ENCODE measurements at regions not wholly inside any gene's neighbourhood (a gene's known extent, or its start where the extent isn't known, plus 50 kb on each side); places are given as distances from the start of the nearest gene placed in this dataset.

DNA sequence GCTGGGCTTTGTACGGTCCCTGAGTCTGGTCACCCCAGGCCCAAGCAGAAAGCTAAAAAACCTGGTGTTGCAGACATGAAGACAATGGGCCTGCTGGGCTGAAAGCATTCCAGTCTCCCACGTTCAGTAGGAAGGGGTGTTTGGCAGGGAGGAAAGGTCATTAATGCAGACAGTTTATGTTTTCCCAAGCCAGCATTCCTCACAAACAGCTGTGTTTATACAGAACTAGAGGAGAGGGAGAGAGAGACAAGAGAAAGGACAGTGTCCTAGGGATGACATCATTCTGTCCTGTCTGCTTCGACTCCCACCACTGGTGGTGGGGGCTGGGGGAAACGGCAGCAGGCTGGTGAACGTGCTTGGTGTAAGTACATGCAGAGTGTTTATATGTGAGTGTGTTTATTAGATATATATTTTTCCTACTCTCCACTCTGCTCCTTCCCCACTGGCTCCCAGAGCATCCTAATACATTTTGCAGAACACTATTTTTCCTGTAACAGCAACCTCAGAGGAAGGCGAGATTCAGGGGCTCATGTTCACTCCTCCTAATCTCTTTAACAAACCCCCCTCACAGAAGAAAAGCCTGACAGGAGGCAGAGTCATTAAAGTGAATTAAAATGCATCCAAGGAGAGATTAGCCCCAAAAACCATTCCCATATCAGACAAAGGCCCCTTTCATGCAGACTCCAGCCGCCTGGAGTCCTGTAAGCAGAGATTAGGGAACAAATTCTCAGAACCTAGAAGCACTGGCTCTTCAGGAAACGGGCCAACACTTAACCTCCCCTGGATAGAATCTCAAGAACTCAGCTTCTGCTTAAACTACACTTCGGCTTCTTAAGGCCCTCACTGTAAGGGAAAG is 380.4 kb downstream of the TNS1 start:
- Histone ChIP-seq H4K20me1 (ENCODE audit: low read depth, low read length) (no peaks in the 10 kb centered on the region), H3K36me3 (ENCODE audit: low read length) (no peaks in the 10 kb centered on the region), H3K9me3 (ENCODE audit: insufficient read depth, low read length) (no peaks in the 10 kb centered on the region), H3K4me3 (ENCODE audit: insufficient read depth, low read length, poor library complexity, severe bottlenecking) (no peak overlapping the region), H3K9me2 (replicated peaks; ENCODE audit: insufficient read depth, low read length) (no peaks in the 10 kb centered on the region), H3F3A (ENCODE audit: insufficient read depth) (no peaks in the 10 kb centered on the region), H3K4me2 (ENCODE audit: low read depth, low read length, poor library complexity, severe bottlenecking) (no peak overlapping the region), H3K27ac (ENCODE audit: low read depth, low read length) (no peak overlapping the region), H2AFZ (ENCODE audit: low read depth, low read length, severe bottlenecking) (no peak overlapping the region), H3K9ac (ENCODE audit: low read length) (no peak overlapping the region), H3K27me3 (ENCODE audit: low read length) (no peaks in the 10 kb centered on the region), H3K79me2 (ENCODE audit: insufficient read depth, low read length) (no peaks in the 10 kb centered on the region)
- TF ChIP-seq, protein P1, sequence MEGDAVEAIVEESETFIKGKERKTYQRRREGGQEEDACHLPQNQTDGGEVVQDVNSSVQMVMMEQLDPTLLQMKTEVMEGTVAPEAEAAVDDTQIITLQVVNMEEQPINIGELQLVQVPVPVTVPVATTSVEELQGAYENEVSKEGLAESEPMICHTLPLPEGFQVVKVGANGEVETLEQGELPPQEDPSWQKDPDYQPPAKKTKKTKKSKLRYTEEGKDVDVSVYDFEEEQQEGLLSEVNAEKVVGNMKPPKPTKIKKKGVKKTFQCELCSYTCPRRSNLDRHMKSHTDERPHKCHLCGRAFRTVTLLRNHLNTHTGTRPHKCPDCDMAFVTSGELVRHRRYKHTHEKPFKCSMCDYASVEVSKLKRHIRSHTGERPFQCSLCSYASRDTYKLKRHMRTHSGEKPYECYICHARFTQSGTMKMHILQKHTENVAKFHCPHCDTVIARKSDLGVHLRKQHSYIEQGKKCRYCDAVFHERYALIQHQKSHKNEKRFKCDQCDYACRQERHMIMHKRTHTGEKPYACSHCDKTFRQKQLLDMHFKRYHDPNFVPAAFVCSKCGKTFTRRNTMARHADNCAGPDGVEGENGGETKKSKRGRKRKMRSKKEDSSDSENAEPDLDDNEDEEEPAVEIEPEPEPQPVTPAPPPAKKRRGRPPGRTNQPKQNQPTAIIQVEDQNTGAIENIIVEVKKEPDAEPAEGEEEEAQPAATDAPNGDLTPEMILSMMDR (IDR thresholded peaks at IDR 0.05; ENCODE audit: insufficient read depth, low read length, poor library complexity, severe bottlenecking): no peak

DNA sequence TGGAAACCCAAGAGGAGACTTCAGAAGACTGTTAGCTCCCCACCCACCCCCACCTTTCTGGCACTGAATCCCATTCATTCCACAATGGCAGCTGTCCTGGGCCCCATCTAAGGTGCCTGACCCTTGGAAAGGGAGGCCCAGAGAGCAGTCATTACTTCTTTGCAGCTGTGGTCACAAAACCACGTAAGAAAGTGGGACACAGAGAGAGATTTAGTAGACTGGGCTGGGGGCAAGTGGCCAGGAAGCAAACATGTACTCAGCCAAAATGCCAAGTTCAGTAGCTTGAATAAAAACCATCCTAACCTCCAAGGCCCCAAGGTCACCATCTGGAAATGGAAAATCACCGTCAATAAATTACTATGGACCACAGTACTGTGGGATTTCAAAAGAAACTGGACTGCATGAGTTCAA is 381.4 kb downstream of the TNS1 start:
- Histone ChIP-seq H3K79me2 (ENCODE audit: insufficient read depth, low read length) (no peaks in the 10 kb centered on the region), H3K9me2 (replicated peaks; ENCODE audit: insufficient read depth, low read length) (no peaks in the 10 kb centered on the region), H3K27ac (ENCODE audit: low read depth, low read length) (no peak overlapping the region), H3K9me3 (ENCODE audit: insufficient read depth, low read length) (no peaks in the 10 kb centered on the region), H3K36me3 (ENCODE audit: low read length) (no peaks in the 10 kb centered on the region), H3K27me3 (ENCODE audit: low read length) (no peaks in the 10 kb centered on the region), H3F3A (ENCODE audit: insufficient read depth) (no peaks in the 10 kb centered on the region), H3K9ac (ENCODE audit: low read length) (no peak overlapping the region), H3K4me3 (ENCODE audit: insufficient read depth, low read length, poor library complexity, severe bottlenecking) (no peak overlapping the region), H4K20me1 (ENCODE audit: low read depth, low read length) (no peaks in the 10 kb centered on the region), H2AFZ (ENCODE audit: low read depth, low read length, severe bottlenecking) (no peak overlapping the region), H3K4me2 (ENCODE audit: low read depth, low read length, poor library complexity, severe bottlenecking) (no peak overlapping the region)
- TF ChIP-seq EZH2phosphoT487 (conservative IDR thresholded peaks at IDR 0.05; ENCODE audit: low read length): no peak
- TF ChIP-seq, protein P1 (IDR thresholded peaks at IDR 0.05; ENCODE audit: insufficient read depth, low read length, poor library complexity, severe bottlenecking): no peak

DNA sequence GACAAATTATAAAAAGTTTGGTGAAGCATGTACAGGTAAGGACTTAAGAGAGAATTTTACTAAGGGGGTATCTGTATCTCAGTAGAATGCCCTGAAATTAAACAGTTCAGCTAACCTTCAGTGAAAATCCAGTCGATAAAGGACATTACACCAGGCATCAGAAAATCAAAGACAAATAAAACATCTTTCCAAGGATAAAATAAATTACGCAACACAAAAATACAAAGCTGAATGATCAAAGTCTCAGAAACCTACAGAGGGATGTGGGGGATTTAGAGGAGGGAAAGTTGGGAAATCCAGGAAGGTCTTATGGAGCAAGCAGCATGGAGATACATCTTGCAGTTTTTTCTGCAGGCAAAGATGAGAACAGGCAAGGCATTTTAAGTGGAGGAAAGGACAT is 384.1 kb downstream of the TNS1 start:
- Histone ChIP-seq H3K79me2 (ENCODE audit: insufficient read depth, low read length) (no peaks in the 10 kb centered on the region), H3K4me3 (ENCODE audit: insufficient read depth, low read length, poor library complexity, severe bottlenecking) (no peak overlapping the region)

More for the DNA sequence above, 384.1 kb downstream of the TNS1 start:
- Histone ChIP-seq H3F3A (ENCODE audit: insufficient read depth) (no peaks in the 10 kb centered on the region), H4K20me1 (ENCODE audit: low read depth, low read length) (no peaks in the 10 kb centered on the region), H3K27ac (ENCODE audit: low read depth, low read length) (no peak overlapping the region), H3K9me3 (ENCODE audit: insufficient read depth, low read length) (no peaks in the 10 kb centered on the region), H3K9me2 (replicated peaks; ENCODE audit: insufficient read depth, low read length) (no peaks in the 10 kb centered on the region), H3K27me3 (ENCODE audit: low read length) (no peaks in the 10 kb centered on the region), H2AFZ (ENCODE audit: low read depth, low read length, severe bottlenecking) (no peak overlapping the region), H3K9ac (ENCODE audit: low read length) (no peak overlapping the region), H3K4me2 (ENCODE audit: low read depth, low read length, poor library complexity, severe bottlenecking) (no peak overlapping the region), H3K36me3 (ENCODE audit: low read length) (no peaks in the 10 kb centered on the region)
- TF ChIP-seq EZH2phosphoT487 (conservative IDR thresholded peaks at IDR 0.05; ENCODE audit: low read length): no peak
- TF ChIP-seq, protein P1 (IDR thresholded peaks at IDR 0.05; ENCODE audit: insufficient read depth, low read length, poor library complexity, severe bottlenecking): no peak

Measured in SU-DHL-6 (cell line).